ENCODE measurements at regions not wholly inside any gene's neighbourhood (a gene's known extent, or its start where the extent isn't known, plus 50 kb on each side); places are given as distances from the start of the nearest gene placed in this dataset.

DNA sequence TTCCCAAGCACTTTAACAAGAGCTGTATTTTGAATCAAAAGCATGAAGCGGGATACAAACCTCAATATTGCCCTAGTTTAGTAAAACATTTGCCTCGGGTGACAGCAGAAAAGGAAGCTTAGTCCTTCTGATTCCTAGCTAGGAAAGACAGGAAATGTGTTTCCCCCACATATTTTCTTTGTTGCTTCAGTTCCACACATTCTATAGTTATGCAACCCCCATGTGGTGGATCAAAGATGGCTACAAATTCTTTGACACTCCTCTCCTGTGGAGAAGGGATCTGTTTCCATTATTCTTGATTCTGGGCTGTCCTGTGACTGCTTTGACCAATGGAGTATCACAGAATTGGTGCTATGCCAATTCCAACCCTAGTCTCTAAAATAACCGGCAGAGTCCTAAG lies 89.1 kb upstream of the SLC30A5 start:
- Mint-ChIP-seq H3K27ac (no peak overlapping the region), H3K27me3 (peaks cover 45% of the 10 kb centered on the region), H3K4me1 (no peaks in the 10 kb centered on the region), H3K4me3 (no peak overlapping the region), H3K9me3 (ENCODE audit: insufficient read depth) (no peaks in the 10 kb centered on the region)
- intact Hi-C loops (cut with micrococcal nuclease) = no loop called here
- ATAC-seq (ENCODE audit: low read depth) (no peak), DNase-seq (no peak)
- Histone ChIP-seq H3K36me3 (replicated peaks in 1 of 2; ENCODE audit: control extremely low read depth in 1 of 2, control insufficient read depth in 1 of 2, extremely low read depth in 1 of 2, insufficient read depth in 2 of 2, low read length in 1 of 2) (no peaks in the 10 kb centered on the region), H3K9ac (ENCODE audit: low read length) (no peak overlapping the region), H3K4me2 (replicated peaks; ENCODE audit: low read depth, low read length, poor library complexity, severe bottlenecking) (no peak overlapping the region), H2AFZ (ENCODE audit: insufficient read depth, low read depth, low read length, poor library complexity, severe bottlenecking) (no peak overlapping the region), H3K4me3 (ENCODE audit: control extremely low read depth in 1 of 5, extremely low read depth in 1 of 5, insufficient read depth in 1 of 5, low read depth in 2 of 5, low read length in 4 of 5) (no peak overlapping the region), H3K9me3 (ENCODE audit: control extremely low read depth in 1 of 3, control insufficient read depth in 2 of 3, insufficient read depth in 1 of 3, low read length in 2 of 3) (no peaks in the 10 kb centered on the region), H3K27me3 (replicated peaks in 1 of 4; ENCODE audit: control extremely low read depth in 1 of 4, control insufficient read depth in 3 of 4, insufficient read depth in 4 of 4, low read length in 3 of 4) (peaks cover 0 to 8% (median 1%) of the 10 kb centered on the region in 4 experiments), H3K27ac (ENCODE audit: low read length in 2 of 2) (no peak overlapping the region), H3K79me2 (ENCODE audit: control insufficient read depth, insufficient read depth, low read length) (no peaks in the 10 kb centered on the region), H3K4me1 (ENCODE audit: control insufficient read depth in 2 of 2, insufficient read depth in 2 of 2, low read length in 2 of 2) (no peaks in the 10 kb centered on the region), H4K20me1 (ENCODE audit: control insufficient read depth, insufficient read depth, low read length, poor library complexity, severe bottlenecking) (no peaks in the 10 kb centered on the region)
- ChIA-PET CTCF (interaction anchor here (1.2 kb wide), 1 partner anchor 717 kb away, joined by 3 read pairs; no protein-coding TSS in a partner anchor), POLR2A (no interaction called here)
- TF ChIP-seq EZH2 (IDR thresholded peaks at IDR 0.05; ENCODE audit: borderline replicate concordance, insufficient read depth, low read depth, low read length, poor library complexity, severe bottlenecking) = no peak
- TF ChIP-seq, protein P1, sequence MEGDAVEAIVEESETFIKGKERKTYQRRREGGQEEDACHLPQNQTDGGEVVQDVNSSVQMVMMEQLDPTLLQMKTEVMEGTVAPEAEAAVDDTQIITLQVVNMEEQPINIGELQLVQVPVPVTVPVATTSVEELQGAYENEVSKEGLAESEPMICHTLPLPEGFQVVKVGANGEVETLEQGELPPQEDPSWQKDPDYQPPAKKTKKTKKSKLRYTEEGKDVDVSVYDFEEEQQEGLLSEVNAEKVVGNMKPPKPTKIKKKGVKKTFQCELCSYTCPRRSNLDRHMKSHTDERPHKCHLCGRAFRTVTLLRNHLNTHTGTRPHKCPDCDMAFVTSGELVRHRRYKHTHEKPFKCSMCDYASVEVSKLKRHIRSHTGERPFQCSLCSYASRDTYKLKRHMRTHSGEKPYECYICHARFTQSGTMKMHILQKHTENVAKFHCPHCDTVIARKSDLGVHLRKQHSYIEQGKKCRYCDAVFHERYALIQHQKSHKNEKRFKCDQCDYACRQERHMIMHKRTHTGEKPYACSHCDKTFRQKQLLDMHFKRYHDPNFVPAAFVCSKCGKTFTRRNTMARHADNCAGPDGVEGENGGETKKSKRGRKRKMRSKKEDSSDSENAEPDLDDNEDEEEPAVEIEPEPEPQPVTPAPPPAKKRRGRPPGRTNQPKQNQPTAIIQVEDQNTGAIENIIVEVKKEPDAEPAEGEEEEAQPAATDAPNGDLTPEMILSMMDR (IDR thresholded peaks at IDR 0.05) = no peak
- WGBS (ENCODE audit: insufficient coverage) = 100% methylated on average over 2 of the region's 3 CpGs

DNA sequence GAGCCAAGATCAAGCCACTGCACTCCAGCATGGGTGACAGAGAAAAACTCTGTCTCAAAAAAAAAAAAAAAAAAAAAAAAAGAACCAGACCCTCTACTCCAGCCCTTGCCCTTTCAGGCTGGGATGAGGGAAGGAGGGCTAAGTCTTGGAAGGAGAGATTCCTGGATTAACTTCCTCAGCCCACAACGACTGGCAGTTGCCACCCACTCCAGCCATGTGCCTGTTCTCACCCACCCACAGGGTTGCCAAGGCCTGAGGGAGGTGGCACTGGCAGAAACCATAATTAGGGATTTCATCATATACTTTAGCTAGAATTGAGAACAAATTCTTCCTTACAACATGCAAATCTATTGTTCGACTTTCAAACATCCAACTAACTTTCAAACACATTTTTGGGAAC lies 87.8 kb upstream of the SLC30A5 start:
- Histone ChIP-seq H3K4me2 (replicated peaks; ENCODE audit: low read depth, low read length, poor library complexity, severe bottlenecking) (no peak overlapping the region), H3K79me2 (ENCODE audit: control insufficient read depth, insufficient read depth, low read length) (no peaks in the 10 kb centered on the region), H3K27ac (ENCODE audit: low read length in 2 of 2) (no peak overlapping the region), H4K20me1 (ENCODE audit: control insufficient read depth, insufficient read depth, low read length, poor library complexity, severe bottlenecking) (no peaks in the 10 kb centered on the region), H3K9me3 (ENCODE audit: control extremely low read depth in 1 of 3, control insufficient read depth in 2 of 3, insufficient read depth in 1 of 3, low read length in 2 of 3) (no peaks in the 10 kb centered on the region), H3K27me3 (replicated peaks in 1 of 4; ENCODE audit: control extremely low read depth in 1 of 4, control insufficient read depth in 3 of 4, insufficient read depth in 4 of 4, low read length in 3 of 4) (peaks cover 0 to 8% (median 1%) of the 10 kb centered on the region in 4 experiments), H2AFZ (ENCODE audit: insufficient read depth, low read depth, low read length, poor library complexity, severe bottlenecking) (no peak overlapping the region), H3K4me1 (ENCODE audit: control insufficient read depth in 2 of 2, insufficient read depth in 2 of 2, low read length in 2 of 2) (no peaks in the 10 kb centered on the region), H3K36me3 (replicated peaks in 1 of 2; ENCODE audit: control extremely low read depth in 1 of 2, control insufficient read depth in 1 of 2, extremely low read depth in 1 of 2, insufficient read depth in 2 of 2, low read length in 1 of 2) (no peaks in the 10 kb centered on the region), H3K4me3 (ENCODE audit: control extremely low read depth in 1 of 5, extremely low read depth in 1 of 5, insufficient read depth in 1 of 5, low read depth in 2 of 5, low read length in 4 of 5) (no peak overlapping the region), H3K9ac (ENCODE audit: low read length) (no peak overlapping the region)
- ChIA-PET POLR2A (no interaction called here), CTCF (interaction anchor here (3.3 kb wide), 1 partner anchor 719 kb away, joined by 27 read pairs; no protein-coding TSS in a partner anchor)
- Mint-ChIP-seq H3K4me3 (no peak overlapping the region), H3K27me3 (peaks cover 45% of the 10 kb centered on the region), H3K27ac (no peak overlapping the region), H3K4me1 (no peaks in the 10 kb centered on the region), H3K9me3 (ENCODE audit: insufficient read depth) (no peaks in the 10 kb centered on the region)
- ATAC-seq (ENCODE audit: low read depth) (no peak), DNase-seq (no peak)
- no CpG with 5 or more reads among the region's 2 CpGs for WGBS (ENCODE audit: insufficient coverage)
- intact Hi-C loops (cut with micrococcal nuclease) = no loop called here
- TF ChIP-seq EZH2 (IDR thresholded peaks at IDR 0.05; ENCODE audit: borderline replicate concordance, insufficient read depth, low read depth, low read length, poor library complexity, severe bottlenecking) = no peak
